ENCODE measurements at regions not wholly inside any gene's neighbourhood (a gene's known extent, or its start where the extent isn't known, plus 50 kb on each side); places are given as distances from the start of the nearest gene placed in this dataset.

DNA sequence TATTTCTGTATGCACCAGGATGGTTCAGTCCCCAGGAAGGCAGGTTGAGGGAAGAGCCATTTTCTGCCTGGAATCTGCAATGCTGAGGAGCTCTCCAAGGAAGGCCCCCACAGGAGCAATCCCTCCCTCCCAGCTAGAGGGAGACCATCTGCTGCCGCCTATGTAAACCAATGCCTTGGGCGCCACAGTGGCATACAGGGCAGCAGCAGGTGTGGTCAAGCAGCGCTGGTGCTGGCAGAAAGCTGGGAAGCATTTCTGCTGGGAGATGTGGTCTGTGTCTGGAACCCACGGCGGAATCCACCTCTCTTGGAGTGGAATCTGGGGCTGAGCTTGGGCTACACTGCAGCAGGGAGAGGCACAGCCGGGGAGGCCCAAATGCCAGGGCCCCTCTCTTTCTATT is 283.3 kb downstream of the RRAGC start:
- H3K9me3 ChIP-seq (ENCODE audit: insufficient read depth, low read length), result no peaks in the 10 kb centered on the region
- no peak overlapping the region for H3K27ac ChIP-seq (ENCODE audit: low read depth, low read length)
- no peak overlapping the region for H3K9ac ChIP-seq (ENCODE audit: low read length)
- H3K79me2 ChIP-seq (ENCODE audit: insufficient read depth, low read length), result no peaks in the 10 kb centered on the region
- H4K20me1 ChIP-seq (ENCODE audit: low read depth, low read length), result no peaks in the 10 kb centered on the region
- H2AFZ ChIP-seq (ENCODE audit: low read depth, low read length, severe bottlenecking), result no peak overlapping the region
- no peaks in the 10 kb centered on the region for H3F3A ChIP-seq (ENCODE audit: insufficient read depth)
- no peak overlapping the region for H3K4me3 ChIP-seq (ENCODE audit: insufficient read depth, low read length, poor library complexity, severe bottlenecking)
- TF ChIP-seq EZH2phosphoT487 (conservative IDR thresholded peaks at IDR 0.05; ENCODE audit: low read length) (no peak), CTCF (IDR thresholded peaks at IDR 0.05; ENCODE audit: insufficient read depth, low read length, poor library complexity, severe bottlenecking) (no peak)
- H3K4me2 ChIP-seq (ENCODE audit: low read depth, low read length, poor library complexity, severe bottlenecking), result no peak overlapping the region
- no peaks in the 10 kb centered on the region for H3K9me2 ChIP-seq (replicated peaks; ENCODE audit: insufficient read depth, low read length)
- no peaks in the 10 kb centered on the region for H3K27me3 ChIP-seq (ENCODE audit: low read length)
- no peaks in the 10 kb centered on the region for H3K36me3 ChIP-seq (ENCODE audit: low read length)

DNA sequence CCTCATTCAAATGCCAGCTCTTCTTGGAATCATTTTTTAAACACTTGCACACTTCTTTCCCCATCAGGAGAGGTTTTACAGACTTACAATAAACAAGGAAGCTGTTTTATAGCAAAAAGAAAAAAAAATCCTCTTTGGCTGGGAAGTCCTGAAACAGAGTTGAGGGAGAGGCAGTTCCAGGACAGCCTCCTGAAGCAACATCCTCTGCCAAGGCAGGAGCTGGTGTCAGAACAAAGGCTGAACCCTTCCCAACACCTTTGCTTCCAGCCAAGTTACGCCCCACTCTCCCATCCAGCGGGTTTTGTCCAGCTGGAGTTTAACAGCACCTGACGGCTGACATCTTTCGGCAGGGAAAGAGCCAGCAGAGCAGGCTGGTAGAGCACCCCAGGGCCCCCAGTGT is 287.8 kb downstream of the RRAGC start:
- H3K4me3 ChIP-seq (ENCODE audit: insufficient read depth, low read length, poor library complexity, severe bottlenecking), result no peak overlapping the region
- H3K79me2 ChIP-seq (ENCODE audit: insufficient read depth, low read length), result no peaks in the 10 kb centered on the region
- H3K27ac ChIP-seq (ENCODE audit: low read depth, low read length), result no peak overlapping the region
- no peaks in the 10 kb centered on the region for H3K27me3 ChIP-seq (ENCODE audit: low read length)
- no peaks in the 10 kb centered on the region for H3K9me3 ChIP-seq (ENCODE audit: insufficient read depth, low read length)
- no peaks in the 10 kb centered on the region for H3F3A ChIP-seq (ENCODE audit: insufficient read depth)
- H3K9ac ChIP-seq (ENCODE audit: low read length), result no peak overlapping the region
- TF ChIP-seq EZH2phosphoT487 (conservative IDR thresholded peaks at IDR 0.05; ENCODE audit: low read length) (no peak), CTCF (IDR thresholded peaks at IDR 0.05; ENCODE audit: insufficient read depth, low read length, poor library complexity, severe bottlenecking) (no peak)
- H3K36me3 ChIP-seq (ENCODE audit: low read length), result no peaks in the 10 kb centered on the region
- H3K9me2 ChIP-seq (replicated peaks; ENCODE audit: insufficient read depth, low read length), result no peaks in the 10 kb centered on the region
- H2AFZ ChIP-seq (ENCODE audit: low read depth, low read length, severe bottlenecking), result no peak overlapping the region
- H4K20me1 ChIP-seq (ENCODE audit: low read depth, low read length), result no peaks in the 10 kb centered on the region
- no peak overlapping the region for H3K4me2 ChIP-seq (ENCODE audit: low read depth, low read length, poor library complexity, severe bottlenecking)

DNA sequence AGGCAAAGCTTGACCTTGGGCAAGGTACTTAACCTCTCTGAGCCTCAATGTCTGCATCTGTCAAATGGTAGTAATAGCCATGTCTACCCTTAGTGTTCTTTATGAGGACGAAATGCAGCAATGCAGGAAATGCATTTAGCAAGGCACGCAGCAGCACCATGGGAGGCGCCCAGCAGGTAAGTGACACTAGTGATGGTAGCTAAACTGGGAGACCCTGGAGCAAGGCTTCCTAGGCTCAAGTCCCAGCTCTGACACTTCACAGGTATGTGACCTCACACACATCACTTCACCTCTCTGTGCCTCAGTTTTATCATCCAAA is 289.0 kb downstream of the RRAGC start:
- Histone ChIP-seq H3K9me2 (replicated peaks; ENCODE audit: insufficient read depth, low read length) (no peaks in the 10 kb centered on the region), H3K36me3 (ENCODE audit: low read length) (no peaks in the 10 kb centered on the region), H3K9me3 (ENCODE audit: insufficient read depth, low read length) (no peaks in the 10 kb centered on the region), H3K27ac (ENCODE audit: low read depth, low read length) (no peak overlapping the region), H3F3A (ENCODE audit: insufficient read depth) (no peaks in the 10 kb centered on the region), H4K20me1 (ENCODE audit: low read depth, low read length) (no peaks in the 10 kb centered on the region), H3K4me3 (ENCODE audit: insufficient read depth, low read length, poor library complexity, severe bottlenecking) (no peak overlapping the region), H2AFZ (ENCODE audit: low read depth, low read length, severe bottlenecking) (no peak overlapping the region), H3K79me2 (ENCODE audit: insufficient read depth, low read length) (no peaks in the 10 kb centered on the region), H3K9ac (ENCODE audit: low read length) (no peak overlapping the region), H3K4me2 (ENCODE audit: low read depth, low read length, poor library complexity, severe bottlenecking) (no peak overlapping the region), H3K27me3 (ENCODE audit: low read length) (no peaks in the 10 kb centered on the region)
- TF ChIP-seq CTCF (IDR thresholded peaks at IDR 0.05; ENCODE audit: insufficient read depth, low read length, poor library complexity, severe bottlenecking), result no peak
- no peak for TF ChIP-seq EZH2phosphoT487 (conservative IDR thresholded peaks at IDR 0.05; ENCODE audit: low read length)
